GM21515 (cell line): ENCODE measurements at regions not wholly inside any gene's neighbourhood (a gene's known extent, or its start where the extent isn't known, plus 50 kb on each side); places are given as distances from the start of the nearest gene placed in this dataset.

Source experiments
- ATAC-seq: cut with Tn5 transposase; IDR thresholded peaks from one replicate; pipeline ENCODE4 v1.9.1; 2021; ENCODE audit not compliant: unreplicated experiment

DNA sequence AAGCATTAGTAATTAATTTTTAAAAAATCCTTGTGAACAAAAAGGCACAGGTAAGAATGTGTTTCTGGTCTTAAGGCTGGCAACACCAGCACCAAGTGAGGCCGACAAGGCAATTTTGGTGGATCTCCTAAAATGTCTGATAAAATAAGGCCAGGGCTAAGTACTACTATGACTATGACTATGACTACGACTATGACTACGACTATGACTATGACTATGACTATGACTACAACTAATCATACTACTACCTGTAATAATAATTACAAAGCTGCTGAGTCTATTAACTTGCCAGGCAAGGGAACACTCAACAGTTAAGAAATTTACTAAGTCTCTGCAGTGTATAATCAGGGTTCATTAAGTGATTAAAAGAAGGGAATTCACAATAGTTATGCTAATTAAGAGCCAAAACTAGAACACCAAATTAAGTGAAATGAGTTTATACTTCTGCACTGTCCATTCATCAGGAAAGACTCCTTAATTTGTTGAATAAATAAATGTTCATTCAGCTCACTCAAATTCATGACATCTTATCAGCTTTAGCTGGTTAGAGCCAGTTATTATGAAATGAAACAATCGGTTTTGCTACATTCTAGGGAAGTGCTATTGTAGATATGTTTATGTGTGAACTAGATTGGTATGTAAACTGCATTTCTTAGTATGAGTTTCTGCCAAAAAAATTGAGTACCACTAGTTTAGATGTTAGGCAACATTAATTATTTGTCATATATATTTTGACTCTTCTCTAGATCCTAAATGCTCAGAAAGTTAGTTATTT is 1626.2 kb upstream of the PCDH20 start:
- no peak for ATAC-seq

- no peak for ATAC-seq
Observed at GRCh38 chr13:63026285-63026797, 1610.7 kb upstream of the PCDH20 start.

GRCh38 chr13:63025741-63026140 is 1610.1 kb upstream of the PCDH20 start:
- ATAC-seq = no peak

- ATAC-seq = no peak
Observed at GRCh38 chr13:63024458-63024857, 1608.8 kb upstream of the PCDH20 start.

DNA sequence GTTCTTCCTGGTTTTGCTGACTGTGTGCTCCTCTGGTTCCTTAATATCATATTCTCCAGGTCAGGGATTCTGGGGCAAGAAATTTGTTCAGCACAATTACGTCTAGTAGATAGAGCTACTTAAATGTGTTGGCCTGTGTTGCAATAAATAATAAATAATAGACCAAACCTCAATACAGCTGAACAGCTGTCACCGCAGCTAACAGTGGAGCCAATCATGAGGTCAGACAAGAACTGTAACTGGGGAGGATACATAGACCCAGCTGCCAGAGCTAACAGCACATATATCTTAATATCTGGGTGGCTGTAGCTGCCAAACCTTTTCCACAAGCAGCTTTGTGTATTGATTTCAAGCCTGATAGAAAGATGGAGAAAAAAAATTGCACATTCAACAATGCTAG is 1596.3 kb upstream of the PCDH20 start:
- no peak for ATAC-seq

DNA sequence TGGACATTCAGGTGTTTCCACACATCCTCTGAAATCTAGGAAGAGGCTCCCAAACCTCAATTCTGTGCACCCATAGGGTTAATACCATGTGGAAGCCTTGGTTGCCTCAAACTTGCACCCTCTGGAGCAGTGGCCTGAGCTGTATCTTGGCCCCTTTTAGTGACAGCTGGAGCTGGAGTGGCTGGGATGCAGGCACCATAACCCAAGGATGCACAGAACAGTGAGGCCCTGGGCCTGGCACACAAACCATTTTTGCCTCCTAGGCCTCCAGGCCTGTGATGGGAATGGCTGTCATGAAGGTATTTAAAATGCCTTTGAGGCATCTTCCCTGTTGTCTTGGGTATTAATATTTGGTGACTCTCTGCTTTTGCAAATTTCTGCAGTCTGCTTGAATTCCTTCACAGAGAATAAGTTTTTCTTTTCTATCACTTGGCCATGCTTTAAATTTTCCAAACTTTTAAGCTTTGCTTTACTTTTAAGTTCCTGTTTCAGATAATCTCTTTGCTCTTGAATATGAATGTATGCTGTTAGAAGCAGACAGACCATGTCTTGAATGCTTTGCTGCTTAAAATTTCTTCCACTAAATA is 1594.5 kb upstream of the PCDH20 start:
- ATAC-seq = no peak

GRCh38 chr13:63005625-63006024 is 1590.0 kb upstream of the PCDH20 start:
- no peak for ATAC-seq

DNA sequence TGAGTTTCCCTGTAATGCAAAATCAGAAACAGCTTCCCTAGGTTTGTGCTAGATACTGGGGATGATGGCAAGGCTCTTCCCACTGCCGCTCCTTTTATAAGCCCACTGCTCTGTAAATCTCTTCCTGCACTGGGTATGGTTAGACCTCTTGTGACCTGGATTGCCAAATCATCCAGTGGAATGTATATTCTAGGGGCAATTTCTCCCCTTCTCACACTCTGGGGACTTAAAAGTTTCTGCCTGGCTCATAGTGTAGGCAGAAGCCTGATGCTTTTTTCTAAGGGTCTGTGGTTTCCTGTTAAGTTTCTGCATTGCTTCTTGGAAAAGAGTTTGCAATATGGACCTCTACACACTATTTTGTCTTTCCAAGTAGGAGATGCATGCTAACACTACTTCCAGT is 1582.0 kb upstream of the PCDH20 start:
- ATAC-seq = no peak

- no peak for ATAC-seq
Observed at GRCh38 chr13:62997038-62997599, 1581.5 kb upstream of the PCDH20 start.

- no peak for ATAC-seq
Observed at GRCh38 chr13:62973804-62974203, 1558.2 kb upstream of the PCDH20 start.

DNA sequence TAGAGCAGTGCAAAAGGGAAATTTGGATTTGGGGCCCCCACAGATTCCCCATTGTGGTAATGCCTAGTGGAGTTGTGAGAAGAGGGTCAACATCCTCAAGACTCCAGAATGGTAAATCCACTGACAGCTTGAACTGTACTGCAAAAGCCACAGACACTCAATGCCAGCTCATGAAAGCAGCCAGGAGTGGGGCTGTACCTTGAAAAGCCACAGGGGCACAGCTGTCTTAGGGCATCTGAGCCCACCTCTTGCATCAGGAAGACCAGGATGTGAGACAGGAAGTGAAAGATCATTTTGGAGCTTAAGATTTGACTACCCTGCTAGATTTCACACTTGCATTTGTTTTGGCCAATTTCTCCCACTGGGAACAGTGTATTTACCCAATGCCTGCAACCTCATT is 1548.9 kb upstream of the PCDH20 start:
- ATAC-seq = no peak

DNA sequence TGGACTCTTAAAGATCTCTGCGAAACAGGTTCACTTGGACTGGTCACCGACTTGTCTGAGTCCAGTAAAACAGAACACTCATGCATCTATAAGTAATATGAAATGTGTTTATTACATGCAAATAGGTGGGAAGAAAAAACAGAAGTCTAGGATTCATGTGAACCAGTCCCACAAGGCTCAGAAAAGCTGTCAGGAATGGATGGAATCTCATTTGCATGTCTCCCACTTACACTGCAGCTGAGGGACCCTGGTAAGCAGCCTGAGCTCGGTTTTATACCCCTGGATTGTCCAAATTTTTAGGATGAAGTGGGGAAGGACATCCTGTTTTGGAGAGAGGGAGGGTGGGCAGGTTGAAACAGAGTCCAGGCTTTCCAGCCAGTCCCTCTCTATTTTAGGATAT is 1545.1 kb upstream of the PCDH20 start:
- ATAC-seq = no peak

DNA sequence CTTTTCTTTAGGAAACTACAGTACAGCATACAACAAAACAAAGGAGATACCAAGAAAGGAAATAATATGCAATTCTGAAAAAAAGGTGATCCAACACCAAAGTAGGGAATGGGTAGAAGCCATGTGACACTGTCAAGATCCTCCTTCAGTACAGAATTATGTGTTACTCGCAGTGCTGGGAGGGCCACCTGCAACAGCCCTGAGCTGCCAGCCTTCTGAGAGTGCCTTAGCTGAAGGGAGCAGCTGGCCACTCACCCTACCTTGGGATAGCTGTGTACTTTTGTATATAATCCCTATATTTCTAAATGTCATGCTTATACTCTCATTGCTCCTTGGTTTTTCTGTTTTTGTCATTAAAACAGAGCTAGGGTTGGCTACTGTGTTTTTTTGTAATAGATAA is 1518.2 kb upstream of the PCDH20 start:
- ATAC-seq = no peak

DNA sequence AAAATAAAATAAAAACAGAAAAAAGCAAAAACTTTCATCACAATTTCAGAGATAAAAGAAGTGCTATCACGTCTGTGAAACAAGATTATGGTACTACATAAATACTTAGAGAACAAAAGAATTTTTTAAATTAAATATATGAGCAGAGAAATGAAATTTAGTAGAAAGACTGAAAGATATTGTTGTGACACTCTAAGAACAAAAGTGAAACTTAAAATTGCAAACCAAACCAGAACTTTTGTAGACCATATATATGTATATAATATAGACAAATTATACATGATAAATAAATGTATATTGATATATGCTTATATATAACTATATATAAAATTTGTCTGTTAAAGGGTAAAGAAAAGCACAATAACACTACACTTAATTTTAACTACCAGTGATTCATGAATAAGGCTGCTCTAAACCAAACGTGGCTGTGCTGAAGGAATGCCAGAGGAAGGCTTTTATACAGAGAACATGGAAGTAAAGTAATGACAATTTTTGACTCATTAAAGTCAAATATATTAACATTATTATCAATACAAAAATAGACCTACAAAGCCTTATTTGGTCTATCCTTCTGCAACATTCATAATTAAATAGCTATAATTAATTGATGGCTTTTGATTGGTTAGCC is 1516.7 kb upstream of the PCDH20 start:
- no peak for ATAC-seq

- no peak for ATAC-seq
Observed at GRCh38 chr13:62931853-62932252, 1516.2 kb upstream of the PCDH20 start.

DNA sequence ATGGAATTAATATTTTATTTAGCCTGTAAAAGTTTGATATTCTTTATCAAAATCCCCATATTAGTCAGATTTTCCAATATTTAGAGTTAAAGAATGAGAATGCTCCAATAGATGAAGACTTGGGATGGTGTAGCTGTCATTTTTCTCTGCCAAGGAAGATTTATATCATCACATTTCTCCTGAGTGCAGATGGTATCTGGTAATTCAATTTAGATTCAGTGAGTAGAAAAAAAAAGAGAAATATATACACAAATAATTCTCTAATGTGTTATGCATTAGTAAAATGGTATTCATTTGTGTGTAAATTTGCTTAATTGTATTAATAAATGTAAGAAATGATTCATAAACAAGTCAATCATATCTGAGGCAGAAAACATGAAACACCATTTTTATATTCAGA is 1508.7 kb upstream of the PCDH20 start:
- no peak for ATAC-seq

DNA sequence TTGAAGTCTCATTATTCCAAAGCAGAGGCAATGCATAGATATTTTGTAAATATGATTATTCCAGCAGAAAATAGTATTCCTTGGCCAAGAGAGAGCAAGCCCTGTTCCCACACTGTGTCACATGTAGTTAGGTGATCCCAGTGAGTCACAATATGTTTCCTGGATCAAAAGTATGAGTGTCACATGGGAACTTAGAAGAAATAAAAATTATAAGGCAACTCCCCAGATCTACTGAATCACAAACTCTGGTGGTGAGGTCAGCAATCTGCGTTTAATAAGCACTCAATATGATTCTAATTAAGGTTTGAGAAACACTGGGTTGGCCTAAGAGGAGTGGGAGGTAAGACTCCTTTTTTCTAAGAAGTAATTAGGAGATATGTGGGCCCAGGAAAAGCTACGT is 1504.5 kb upstream of the PCDH20 start:
- no peak for ATAC-seq

- no peak for ATAC-seq
Observed at GRCh38 chr13:62919491-62919890, 1503.8 kb upstream of the PCDH20 start.

- no peak for ATAC-seq
Observed at GRCh38 chr13:62910541-62911060, 1495.0 kb upstream of the PCDH20 start.

- ATAC-seq = no peak
Observed at GRCh38 chr13:62908321-62908720, 1492.7 kb upstream of the PCDH20 start.

DNA sequence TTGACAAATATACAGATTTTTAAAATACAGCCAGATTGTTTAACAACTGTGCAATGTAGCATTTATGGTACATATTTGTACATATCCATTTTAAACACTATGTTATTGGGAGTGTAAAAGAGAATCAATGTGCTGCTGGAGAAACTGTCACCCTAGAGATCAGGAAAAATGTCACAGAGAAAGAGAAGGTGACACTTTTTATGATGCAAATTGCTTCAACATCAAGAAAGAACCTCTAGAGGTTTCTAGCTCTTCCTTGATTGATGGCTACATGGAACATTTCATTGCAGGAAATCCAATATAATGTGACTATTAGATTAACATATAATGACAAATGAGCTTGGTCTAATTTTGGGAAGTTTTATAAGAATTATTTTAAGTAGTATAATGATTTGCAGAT is 1491.2 kb upstream of the PCDH20 start:
- ATAC-seq = no peak

DNA sequence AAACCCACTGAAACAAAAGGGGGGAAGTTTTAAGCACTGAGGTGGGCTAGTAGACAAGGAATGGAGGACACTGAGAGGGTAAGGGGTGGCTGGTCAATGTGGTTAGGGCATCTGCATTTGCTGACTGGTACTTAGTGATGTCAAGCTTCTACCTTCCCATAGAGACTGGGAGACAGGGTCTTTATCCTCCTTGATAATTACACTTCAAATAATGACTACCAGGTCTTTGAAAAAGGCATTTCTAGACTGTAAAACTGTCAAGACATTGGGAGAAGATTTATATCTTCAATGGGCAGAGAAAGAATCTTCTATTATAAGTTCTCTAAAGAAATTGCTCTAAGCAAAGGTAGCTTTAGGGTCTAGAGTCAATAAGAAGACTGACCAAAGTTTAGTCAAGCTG is 1490.8 kb upstream of the PCDH20 start:
- ATAC-seq = no peak
